ENCODE measurements at regions not wholly inside any gene's neighbourhood (a gene's known extent, or its start where the extent isn't known, plus 50 kb on each side); places are given as distances from the start of the nearest gene placed in this dataset.
A peak's percentile ranks its signal among the peaks of the same experiment; 100 is the strongest.

DNA sequence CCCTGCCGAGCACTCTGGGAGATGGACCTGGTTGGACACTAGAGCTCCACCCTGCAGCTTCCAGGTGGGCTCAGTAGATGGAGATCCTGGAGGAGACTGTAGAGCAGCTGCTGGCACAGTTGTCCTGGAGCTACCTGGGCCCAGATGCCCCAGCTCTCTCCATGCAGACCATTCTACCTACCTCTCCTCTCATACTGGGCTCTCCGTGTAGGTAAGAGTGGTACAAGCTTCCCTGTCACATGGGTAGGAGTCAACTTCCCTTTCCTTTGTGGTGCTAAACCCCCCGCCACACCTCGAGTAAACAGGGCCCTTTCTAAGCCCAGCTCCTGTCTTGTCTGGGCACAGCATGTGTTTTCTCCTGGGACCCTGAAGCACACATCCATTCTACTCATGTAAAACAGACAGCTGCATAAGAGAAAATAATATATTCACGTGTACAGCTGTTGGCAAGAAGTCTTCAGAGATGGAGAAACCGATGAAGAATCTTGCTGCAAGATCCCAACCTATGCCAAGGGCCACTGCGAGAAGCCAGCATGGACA is 108.1 kb upstream of the DUSP22 start:
- TF ChIP-seq, protein P1, sequence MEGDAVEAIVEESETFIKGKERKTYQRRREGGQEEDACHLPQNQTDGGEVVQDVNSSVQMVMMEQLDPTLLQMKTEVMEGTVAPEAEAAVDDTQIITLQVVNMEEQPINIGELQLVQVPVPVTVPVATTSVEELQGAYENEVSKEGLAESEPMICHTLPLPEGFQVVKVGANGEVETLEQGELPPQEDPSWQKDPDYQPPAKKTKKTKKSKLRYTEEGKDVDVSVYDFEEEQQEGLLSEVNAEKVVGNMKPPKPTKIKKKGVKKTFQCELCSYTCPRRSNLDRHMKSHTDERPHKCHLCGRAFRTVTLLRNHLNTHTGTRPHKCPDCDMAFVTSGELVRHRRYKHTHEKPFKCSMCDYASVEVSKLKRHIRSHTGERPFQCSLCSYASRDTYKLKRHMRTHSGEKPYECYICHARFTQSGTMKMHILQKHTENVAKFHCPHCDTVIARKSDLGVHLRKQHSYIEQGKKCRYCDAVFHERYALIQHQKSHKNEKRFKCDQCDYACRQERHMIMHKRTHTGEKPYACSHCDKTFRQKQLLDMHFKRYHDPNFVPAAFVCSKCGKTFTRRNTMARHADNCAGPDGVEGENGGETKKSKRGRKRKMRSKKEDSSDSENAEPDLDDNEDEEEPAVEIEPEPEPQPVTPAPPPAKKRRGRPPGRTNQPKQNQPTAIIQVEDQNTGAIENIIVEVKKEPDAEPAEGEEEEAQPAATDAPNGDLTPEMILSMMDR (IDR thresholded peaks at IDR 0.05), result no peak

DNA sequence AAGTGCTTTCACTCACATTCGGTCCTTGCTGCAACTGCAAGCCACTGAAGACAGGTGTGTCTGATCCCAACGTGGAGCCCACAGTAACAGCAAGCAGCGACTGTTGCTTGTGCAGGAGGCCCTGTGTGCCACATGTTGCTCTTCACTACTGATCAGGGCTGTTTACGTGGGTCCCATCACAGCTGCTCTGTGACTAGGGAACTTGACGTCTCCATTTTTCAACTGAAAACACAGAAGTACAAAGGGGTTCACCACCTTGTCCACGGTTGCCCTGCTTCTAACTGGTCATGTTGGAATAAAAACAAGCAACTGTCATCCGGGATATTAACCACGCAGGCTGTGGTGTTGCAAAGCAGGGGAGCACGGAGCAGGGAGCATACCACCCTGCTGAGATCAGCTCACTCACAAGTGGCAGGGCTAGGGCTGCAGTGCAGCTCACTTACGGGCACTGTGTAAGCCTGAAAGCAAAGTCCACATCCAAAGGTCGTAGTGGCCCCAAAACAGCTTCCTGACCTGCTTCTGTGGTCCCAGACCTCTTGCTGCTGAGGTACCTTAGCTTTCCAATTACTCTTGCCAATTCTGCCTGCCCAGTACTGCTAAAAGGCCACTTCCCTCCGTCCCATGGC is 105.8 kb upstream of the DUSP22 start:
- TF ChIP-seq, protein P1 (IDR thresholded peaks at IDR 0.05), result no peak

DNA sequence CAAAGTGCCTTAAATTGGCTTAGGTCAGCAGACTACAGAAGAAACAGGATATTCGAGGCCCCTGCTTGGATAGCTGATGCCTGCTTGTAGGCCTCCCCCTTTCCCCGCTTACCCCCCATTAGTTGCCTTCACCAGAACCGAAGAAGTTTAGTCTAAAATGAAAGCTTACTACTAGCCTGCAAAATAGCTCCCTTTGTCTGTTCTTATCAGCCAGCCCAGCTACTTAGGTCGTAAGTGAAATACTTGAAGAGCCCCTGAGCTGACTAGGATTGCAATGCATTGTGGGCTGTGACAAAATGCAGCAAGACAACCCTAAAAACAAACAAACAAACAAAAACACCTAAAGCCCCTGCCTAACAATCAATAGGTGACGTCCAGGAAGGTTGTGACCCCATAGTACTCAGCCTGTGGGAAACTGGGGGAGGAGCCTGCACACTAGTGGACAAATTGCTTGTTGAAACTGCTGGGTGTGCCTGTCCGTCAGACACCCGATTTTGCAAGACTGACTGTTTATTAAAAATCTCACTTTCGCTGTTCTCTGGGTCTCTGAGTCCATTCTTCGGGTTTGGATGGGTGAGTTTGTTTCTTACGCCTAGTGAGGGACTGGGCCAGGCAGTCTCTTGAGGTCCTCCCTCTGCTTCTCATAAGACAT is 105.0 kb upstream of the DUSP22 start:
- TF ChIP-seq, protein P1 (IDR thresholded peaks at IDR 0.05), result no peak

DNA sequence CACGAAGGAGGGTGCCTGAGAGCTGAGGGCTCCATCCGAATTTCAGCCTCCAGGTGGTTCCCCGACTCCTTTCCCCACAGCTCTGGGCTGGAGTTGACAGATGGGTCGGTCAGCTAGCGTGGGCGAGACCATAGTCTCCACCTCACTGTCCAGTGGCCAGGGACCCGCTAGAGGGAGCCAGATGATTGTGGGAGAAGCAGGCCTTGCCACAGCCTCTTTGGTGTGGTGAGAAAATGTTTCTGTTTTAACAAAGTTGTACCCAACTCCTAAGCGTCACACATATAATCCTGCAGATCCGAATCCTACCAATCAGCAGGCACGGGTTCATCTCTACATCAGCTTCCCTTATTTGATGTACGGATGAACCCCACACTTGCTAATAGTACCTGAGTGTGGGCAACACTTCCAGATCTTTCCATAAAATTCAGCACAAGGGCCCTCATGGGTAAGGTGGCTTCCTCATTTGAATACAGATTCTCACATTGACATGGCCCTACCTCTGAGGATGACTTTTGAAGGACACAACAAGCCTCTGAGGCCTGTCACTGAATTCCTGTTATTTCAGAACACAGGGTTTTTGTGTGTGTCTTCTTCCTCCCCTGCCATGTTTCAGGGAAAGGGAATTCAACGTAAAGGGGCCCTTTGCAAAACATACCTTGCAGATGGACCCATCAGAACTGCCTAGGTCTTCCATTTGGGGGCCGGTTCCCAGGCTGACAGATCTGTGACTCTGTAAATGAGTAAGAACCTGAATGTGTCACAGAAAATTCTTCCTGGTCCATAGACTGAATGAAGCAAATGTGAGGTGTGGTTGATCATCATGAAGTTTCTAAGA is 103.2 kb upstream of the DUSP22 start:
- TF ChIP-seq, protein P1 (IDR thresholded peaks at IDR 0.05), result peak; percentile 80

DNA sequence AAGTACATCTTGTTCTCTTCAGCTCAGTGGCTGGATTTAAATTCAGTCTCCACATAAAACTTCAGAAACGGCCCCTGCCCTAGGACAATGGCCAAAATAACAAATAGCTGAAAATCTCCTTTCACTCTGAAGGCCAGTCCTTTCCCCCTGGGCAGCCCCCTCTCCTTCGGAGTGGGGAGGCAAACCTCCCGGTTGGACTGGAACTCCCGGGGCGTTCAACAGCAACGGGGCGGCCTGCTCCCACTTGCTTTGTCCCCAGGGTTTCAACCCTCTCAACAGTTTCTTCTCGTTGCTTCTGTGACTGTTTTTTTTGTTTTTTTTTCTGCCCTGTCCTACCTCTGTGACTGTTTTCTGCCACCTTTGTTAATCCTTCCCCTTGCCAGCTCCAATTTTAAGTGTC is 102.6 kb upstream of the DUSP22 start:
- TF ChIP-seq, protein P1 (IDR thresholded peaks at IDR 0.05), result no peak

DNA sequence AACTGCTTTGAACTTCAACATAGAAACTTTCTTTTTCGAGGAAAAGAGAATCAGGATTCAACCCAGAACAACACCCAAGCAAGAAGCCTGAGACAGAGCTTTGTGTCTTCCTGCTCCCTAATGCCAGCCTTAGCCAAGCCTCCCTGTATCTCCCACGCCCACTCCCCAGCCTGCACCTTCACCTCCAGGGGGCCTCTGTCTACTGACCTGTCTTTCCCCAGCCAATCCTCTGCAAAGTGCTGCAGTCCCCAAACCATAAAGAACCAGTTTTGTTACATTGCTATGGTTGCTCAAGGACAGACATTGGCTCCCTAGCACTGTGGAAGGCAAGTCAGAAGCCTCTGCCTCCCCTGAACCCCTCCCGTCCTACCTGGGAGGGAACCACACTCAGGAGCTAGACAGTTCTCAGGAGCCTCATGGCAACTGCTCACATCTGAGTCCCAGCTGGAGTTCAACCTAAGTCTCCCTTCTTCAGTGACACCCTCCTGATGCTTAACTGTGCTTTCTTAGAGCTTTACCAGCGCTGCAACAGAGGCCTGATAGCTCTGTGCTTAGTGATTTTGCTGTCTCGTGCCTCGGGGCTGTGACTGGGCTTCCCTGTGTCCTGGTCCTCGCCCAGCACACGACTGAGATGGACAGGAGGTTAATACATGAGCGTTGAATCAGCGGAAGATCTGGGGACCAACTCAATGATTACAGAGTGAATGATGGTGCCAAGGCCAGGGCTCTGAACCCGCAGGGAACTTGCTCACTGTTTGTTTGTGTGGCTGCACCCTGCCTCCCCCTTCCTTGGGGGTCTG is 101.5 kb upstream of the DUSP22 start:
- TF ChIP-seq, protein P1 (IDR thresholded peaks at IDR 0.05), result no peak
